ENCODE measurements at regions not wholly inside any gene's neighbourhood (a gene's known extent, or its start where the extent isn't known, plus 50 kb on each side); places are given as distances from the start of the nearest gene placed in this dataset.

GRCh38 chr2:195473862-195474261 is 183.2 kb upstream of the SLC39A10 start:
- H3K27ac ChIP-seq (ENCODE audit: insufficient read depth, low read depth, low read length): no peak overlapping the region
- intact Hi-C loops (cut with micrococcal nuclease): no loop called here
- H3K79me2 ChIP-seq (ENCODE audit: control insufficient read depth, insufficient read depth, low read length): no peaks in the 10 kb centered on the region
- H2AFZ ChIP-seq (ENCODE audit: low read depth, low read length): no peak overlapping the region
- dilution Hi-C loops (cut with MboI; ENCODE audit: extremely low pct_ligation_motif_present, low sequenced_read_pairs): no loop called here
- no peak for FAIRE-seq
- H3K4me3 ChIP-seq (replicated peaks in 1 of 3; ENCODE audit: insufficient read depth in 1 of 3, low read depth in 1 of 3, low read length in 3 of 3): no peak overlapping the region
- CTCF ChIA-PET: interaction anchor here (0.6 kb wide), 1 partner anchor 10 kb away, joined by 3 read pairs; no protein-coding TSS in a partner anchor
- H3K4me2 ChIP-seq (ENCODE audit: insufficient read depth, low read length): no peak overlapping the region
- no peaks in the 10 kb centered on the region for H3K9me1 ChIP-seq (replicated peaks; ENCODE audit: control insufficient read depth, extremely low read depth, insufficient read depth, low read length)
- H3K27me3 ChIP-seq (ENCODE audit: control insufficient read depth in 2 of 2, insufficient read depth in 2 of 2, low read length in 2 of 2): no peaks in the 10 kb centered on the region
- DNase-seq (ENCODE audit: low read depth, low spot score): no peak
- H3K36me3 ChIP-seq (ENCODE audit: control insufficient read depth in 2 of 2, extremely low read depth in 1 of 2, insufficient read depth in 2 of 2, low read length in 2 of 2): no peaks in the 10 kb centered on the region
- H3K4me1 ChIP-seq (ENCODE audit: control insufficient read depth, extremely low read depth, insufficient read depth, low read length): no peaks in the 10 kb centered on the region
- no TSS peak for BruUV-seq (replicated peaks)
- no peak for TF ChIP-seq GATA2 (IDR thresholded peaks at IDR 0.05; ENCODE audit: insufficient read depth, insufficient read length, low read depth, low read length)
- TF ChIP-seq, protein P1, sequence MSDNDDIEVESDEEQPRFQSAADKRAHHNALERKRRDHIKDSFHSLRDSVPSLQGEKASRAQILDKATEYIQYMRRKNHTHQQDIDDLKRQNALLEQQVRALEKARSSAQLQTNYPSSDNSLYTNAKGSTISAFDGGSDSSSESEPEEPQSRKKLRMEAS (IDR thresholded peaks at IDR 0.05; ENCODE audit: insufficient read depth, insufficient read length): no peak
- TF ChIP-seq FOS (IDR thresholded peaks at IDR 0.05; ENCODE audit: borderline replicate concordance, insufficient read depth, low read length): no peak
- no peak for TF ChIP-seq POLR2A (IDR thresholded peaks at IDR 0.05; ENCODE audit: low read depth, low read length)
- TF ChIP-seq, protein P2, sequence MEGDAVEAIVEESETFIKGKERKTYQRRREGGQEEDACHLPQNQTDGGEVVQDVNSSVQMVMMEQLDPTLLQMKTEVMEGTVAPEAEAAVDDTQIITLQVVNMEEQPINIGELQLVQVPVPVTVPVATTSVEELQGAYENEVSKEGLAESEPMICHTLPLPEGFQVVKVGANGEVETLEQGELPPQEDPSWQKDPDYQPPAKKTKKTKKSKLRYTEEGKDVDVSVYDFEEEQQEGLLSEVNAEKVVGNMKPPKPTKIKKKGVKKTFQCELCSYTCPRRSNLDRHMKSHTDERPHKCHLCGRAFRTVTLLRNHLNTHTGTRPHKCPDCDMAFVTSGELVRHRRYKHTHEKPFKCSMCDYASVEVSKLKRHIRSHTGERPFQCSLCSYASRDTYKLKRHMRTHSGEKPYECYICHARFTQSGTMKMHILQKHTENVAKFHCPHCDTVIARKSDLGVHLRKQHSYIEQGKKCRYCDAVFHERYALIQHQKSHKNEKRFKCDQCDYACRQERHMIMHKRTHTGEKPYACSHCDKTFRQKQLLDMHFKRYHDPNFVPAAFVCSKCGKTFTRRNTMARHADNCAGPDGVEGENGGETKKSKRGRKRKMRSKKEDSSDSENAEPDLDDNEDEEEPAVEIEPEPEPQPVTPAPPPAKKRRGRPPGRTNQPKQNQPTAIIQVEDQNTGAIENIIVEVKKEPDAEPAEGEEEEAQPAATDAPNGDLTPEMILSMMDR (IDR thresholded peaks at IDR 0.05; ENCODE audit: extremely low read depth in 1 of 2, insufficient read depth in 1 of 2, low read depth in 1 of 2, low read length in 2 of 2): no peak
- no peak for TF ChIP-seq EZH2 (IDR thresholded peaks at IDR 0.05; ENCODE audit: borderline replicate concordance, low read depth, low read length, severe bottlenecking)
- TF ChIP-seq JUN (IDR thresholded peaks at IDR 0.05; ENCODE audit: borderline replicate concordance, insufficient read depth, insufficient read length, low read depth): no peak
- no peak for TF ChIP-seq POLR2AphosphoS5 (IDR thresholded peaks at IDR 0.05; ENCODE audit: insufficient read depth, low read depth, low read length)
- no peak for TF ChIP-seq MYC (IDR thresholded peaks at IDR 0.05; ENCODE audit: low read depth, low read length)
- H4K20me1 ChIP-seq (replicated peaks; ENCODE audit: control insufficient read depth, extremely low read depth, insufficient read depth, low read length): no peaks in the 10 kb centered on the region
- H3K9me3 ChIP-seq (replicated peaks; ENCODE audit: control insufficient read depth, insufficient read depth, low read length): no peaks in the 10 kb centered on the region
- no peak overlapping the region for H3K9ac ChIP-seq (replicated peaks; ENCODE audit: extremely low read depth, insufficient read depth, low read length)
- POLR2A ChIA-PET: no interaction called here

Data from endothelial cell of umbilical vein (primary cell).